Uterus (tissue), 3 donors: ENCODE measurements at regions not wholly inside any gene's neighbourhood (a gene's known extent, or its start where the extent isn't known, plus 50 kb on each side); places are given as distances from the start of the nearest gene placed in this dataset.
"Not testable (repeated sequence)": the region's sequence is repeated elsewhere in the genome, so short reads cannot be mapped to it uniquely, and the experiment has no call there.

ENCODE experiments used
- DNase-seq, 2 donors: peaks; one replicate each; pipeline ENCODE4 v3.0.0-alpha.2; 2019 to 2020
- H3K27ac ChIP-seq, 2 donors: fragments of 200-600 bp; sonication (generic); 1 replicate in 1 of 2; 2 replicates in 1 of 2; pipeline ENCODE4 v1.5.1; 2016 to 2018
- H3K27me3 ChIP-seq, 2 donors: fragments of 200-600 bp; sonication (generic); one replicate each; pipeline ENCODE4 v1.5.1; 2018 to 2019; ENCODE audit warnings: control low read depth in 1 of 2
- H3K36me3 ChIP-seq, 2 donors: fragments of 200-600 bp; sonication (generic); one replicate each; pipeline ENCODE4 v1.5.1; 2019; ENCODE audit warnings: control low read depth in 1 of 2
- H3K4me1 ChIP-seq, 2 donors: fragments of 200-600 bp; sonication (generic); one replicate each; pipeline ENCODE4 v1.5.1; 2018 to 2019; ENCODE audit warnings: control low read depth in 1 of 2
- H3K4me3 ChIP-seq, 2 donors: fragments of 200-600 bp; sonication (generic); 1 replicate in 1 of 2; 2 replicates in 1 of 2; pipeline ENCODE4 v1.5.1; 2018 to 2019; ENCODE audit warnings: mild to moderate bottlenecking in 1 of 2
- H3K9me3 ChIP-seq, 2 donors: fragments of 200-600 bp; sonication (generic); one replicate each; pipeline ENCODE4 v1.5.1; 2019; ENCODE audit warnings: control low read depth in 1 of 2
- POLR2A ChIP-seq, 2 donors: fragments of 450-650 bp; IDR thresholded peaks; one replicate each; pipeline ENCODE4 v1.6.1; 2016; ENCODE audit warnings: antibody characterized with exemption in 2 of 2, mild to moderate bottlenecking in 1 of 2, moderate library complexity in 1 of 2
- intact Hi-C: fragments of 100-400 bp; cut with DNase I; formaldehyde crosslinking; loops from one replicate; pipeline ENCODE4 v1.15.1; 2023; ENCODE audit warnings: low total_unique reads
- TF ChIP-seq, protein P1 (sequence below), 4 experiments: fragments of 200-600 bp in 2 of 4; fragments of 450-650 bp in 2 of 4; sonication (generic) in 2 of 4; IDR thresholded peaks; one replicate each; pipeline ENCODE4 v1.5.1; 2016 to 2019; ENCODE audit warnings: antibody characterized with exemption in 4 of 4, mild to moderate bottlenecking in 2 of 4, moderate library complexity in 1 of 4
- donor health status: DM: yes; HTN: yes; CAD: no.

DNA sequence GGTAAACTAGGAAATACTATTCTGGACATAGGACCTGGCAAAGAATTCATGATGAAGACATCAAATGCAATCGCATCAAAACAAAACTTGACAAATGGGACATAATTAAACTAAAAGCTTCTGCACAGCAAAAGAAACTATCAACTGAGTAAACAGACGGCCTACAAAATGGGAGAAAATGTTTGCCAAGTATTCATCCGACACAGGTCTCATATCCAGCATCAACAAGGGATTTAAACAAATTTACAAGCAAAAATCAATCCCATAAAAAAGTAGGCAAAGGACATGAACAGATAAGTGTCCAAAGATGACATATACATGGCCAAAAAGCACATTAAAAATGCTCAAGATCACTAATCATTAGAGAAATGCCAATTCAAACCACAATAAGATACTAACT is 1088.9 kb downstream of the NAALADL2 start:
- H3K4me1 ChIP-seq: no peaks in the 10 kb centered on the region
- intact Hi-C loops: no loop called here
- no peaks in the 10 kb centered on the region for H3K27me3 ChIP-seq
- TF ChIP-seq, protein P1, sequence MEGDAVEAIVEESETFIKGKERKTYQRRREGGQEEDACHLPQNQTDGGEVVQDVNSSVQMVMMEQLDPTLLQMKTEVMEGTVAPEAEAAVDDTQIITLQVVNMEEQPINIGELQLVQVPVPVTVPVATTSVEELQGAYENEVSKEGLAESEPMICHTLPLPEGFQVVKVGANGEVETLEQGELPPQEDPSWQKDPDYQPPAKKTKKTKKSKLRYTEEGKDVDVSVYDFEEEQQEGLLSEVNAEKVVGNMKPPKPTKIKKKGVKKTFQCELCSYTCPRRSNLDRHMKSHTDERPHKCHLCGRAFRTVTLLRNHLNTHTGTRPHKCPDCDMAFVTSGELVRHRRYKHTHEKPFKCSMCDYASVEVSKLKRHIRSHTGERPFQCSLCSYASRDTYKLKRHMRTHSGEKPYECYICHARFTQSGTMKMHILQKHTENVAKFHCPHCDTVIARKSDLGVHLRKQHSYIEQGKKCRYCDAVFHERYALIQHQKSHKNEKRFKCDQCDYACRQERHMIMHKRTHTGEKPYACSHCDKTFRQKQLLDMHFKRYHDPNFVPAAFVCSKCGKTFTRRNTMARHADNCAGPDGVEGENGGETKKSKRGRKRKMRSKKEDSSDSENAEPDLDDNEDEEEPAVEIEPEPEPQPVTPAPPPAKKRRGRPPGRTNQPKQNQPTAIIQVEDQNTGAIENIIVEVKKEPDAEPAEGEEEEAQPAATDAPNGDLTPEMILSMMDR (IDR thresholded peaks at IDR 0.05): no peak
- no peak for TF ChIP-seq POLR2A (IDR thresholded peaks at IDR 0.05)
- no peaks in the 10 kb centered on the region for H3K36me3 ChIP-seq
- H3K9me3 ChIP-seq: no peaks in the 10 kb centered on the region
- no peak overlapping the region for H3K4me3 ChIP-seq
- DNase-seq: no peak
- no peak overlapping the region for H3K27ac ChIP-seq

DNA sequence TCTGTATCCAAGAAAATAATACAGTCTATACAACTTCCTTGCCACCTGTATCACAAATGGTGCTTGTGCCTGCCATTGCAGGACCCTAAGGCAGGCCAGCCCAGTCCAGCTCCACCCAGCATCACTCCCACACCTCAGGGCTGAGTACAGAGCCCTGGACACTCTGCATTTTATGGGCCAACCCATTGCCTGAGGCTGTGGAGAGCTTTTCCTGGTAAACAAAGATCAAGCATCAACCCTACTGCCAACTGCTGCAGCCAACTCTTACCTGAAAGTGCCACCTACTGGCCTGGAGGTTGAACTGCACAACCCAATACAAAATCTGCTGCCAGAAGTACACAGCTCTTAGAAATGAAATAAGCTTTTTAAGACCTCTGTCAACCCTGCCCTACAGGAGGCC is 1082.2 kb downstream of the NAALADL2 start:
- H3K27ac ChIP-seq: no peak overlapping the region
- intact Hi-C loops: no loop called here
- no peaks in the 10 kb centered on the region for H3K4me1 ChIP-seq
- no peak for TF ChIP-seq POLR2A (IDR thresholded peaks at IDR 0.05)
- TF ChIP-seq, protein P1 (IDR thresholded peaks at IDR 0.05): no peak
- no peaks in the 10 kb centered on the region for H3K9me3 ChIP-seq
- H3K36me3 ChIP-seq: no peaks in the 10 kb centered on the region
- DNase-seq: no peak
- no peaks in the 10 kb centered on the region for H3K27me3 ChIP-seq
- no peak overlapping the region for H3K4me3 ChIP-seq

DNA sequence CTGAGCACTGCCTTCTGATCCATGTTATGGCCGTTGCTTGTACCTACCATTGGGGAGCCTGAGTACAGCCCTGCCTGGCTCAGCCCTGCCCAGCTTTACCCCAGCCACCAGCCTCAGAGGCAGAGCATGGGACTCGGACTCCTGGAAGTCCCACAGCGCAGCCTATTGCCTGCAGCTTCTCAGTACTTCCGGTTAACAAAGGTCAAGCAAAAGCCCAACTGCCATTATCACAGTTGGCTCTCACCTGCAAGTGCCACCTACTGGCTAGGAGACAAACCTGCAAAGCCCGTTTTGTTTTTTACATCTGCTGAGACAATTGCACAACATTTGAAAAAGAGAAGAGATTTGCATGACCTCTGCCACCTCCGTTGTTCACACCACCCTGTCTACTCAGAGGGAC is 1081.7 kb downstream of the NAALADL2 start:
- Histone ChIP-seq H3K9me3 (no peaks in the 10 kb centered on the region), H3K36me3 (no peaks in the 10 kb centered on the region), H3K27ac (no peak overlapping the region), H3K27me3 (no peaks in the 10 kb centered on the region), H3K4me1 (no peaks in the 10 kb centered on the region), H3K4me3 (no peak overlapping the region)
- intact Hi-C loops: no loop called here
- no peak for TF ChIP-seq POLR2A (IDR thresholded peaks at IDR 0.05)
- TF ChIP-seq, protein P1 (IDR thresholded peaks at IDR 0.05): no peak
- no peak for DNase-seq

DNA sequence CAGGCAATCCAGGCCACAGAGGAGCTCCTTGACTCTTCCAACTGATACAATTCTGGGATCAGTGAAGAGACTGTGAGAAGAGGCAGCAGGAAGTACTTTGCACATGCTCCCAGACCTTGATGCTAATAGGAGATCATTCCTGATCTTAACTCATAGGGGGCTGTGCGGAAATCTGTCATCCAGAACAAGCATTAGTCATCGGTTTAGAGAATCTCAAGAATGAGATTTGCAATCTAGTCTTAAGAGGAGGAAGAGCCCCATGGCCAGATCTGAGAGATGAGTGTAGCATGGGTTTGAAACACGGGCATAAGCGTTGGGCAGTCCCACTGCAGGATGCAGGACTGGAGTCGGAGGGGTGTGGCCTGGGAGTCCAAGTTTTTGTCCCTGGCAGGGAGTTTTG is 1081.1 kb downstream of the NAALADL2 start:
- no peak for TF ChIP-seq POLR2A (IDR thresholded peaks at IDR 0.05)
- TF ChIP-seq, protein P1 (IDR thresholded peaks at IDR 0.05): no peak
- DNase-seq: no peak
- Histone ChIP-seq H3K27me3 (no peaks in the 10 kb centered on the region), H3K4me1 (no peaks in the 10 kb centered on the region), H3K9me3 (no peaks in the 10 kb centered on the region), H3K4me3 (no peak overlapping the region), H3K27ac (no peak overlapping the region), H3K36me3 (no peaks in the 10 kb centered on the region)
- intact Hi-C loops: no loop called here

DNA sequence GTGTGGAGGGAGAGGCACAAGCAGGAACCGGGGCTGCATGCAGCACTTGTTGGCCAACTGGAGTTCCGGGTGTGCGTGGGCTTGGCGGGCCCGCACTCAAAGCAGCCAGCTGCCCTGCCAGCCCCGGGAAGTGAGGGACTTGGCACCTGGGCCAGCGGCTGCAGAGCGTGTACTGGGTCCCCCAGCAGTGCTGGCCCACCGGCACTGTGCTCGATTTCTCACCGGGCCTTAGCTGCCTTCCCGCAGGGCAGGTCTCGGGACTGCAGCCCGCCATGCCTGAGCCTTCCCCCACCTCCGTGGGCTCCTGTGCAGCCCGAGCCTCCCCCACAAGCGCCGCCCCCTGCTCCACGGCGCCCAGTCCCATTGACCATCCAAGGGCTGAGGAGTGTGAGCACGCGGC is 1078.2 kb downstream of the NAALADL2 start:
- H3K27ac ChIP-seq, H3K4me3 ChIP-seq, H3K9me3 ChIP-seq, DNase-seq, H3K36me3 ChIP-seq, H3K27me3 ChIP-seq, intact Hi-C loops, H3K4me1 ChIP-seq: not testable (repeated sequence)

DNA sequence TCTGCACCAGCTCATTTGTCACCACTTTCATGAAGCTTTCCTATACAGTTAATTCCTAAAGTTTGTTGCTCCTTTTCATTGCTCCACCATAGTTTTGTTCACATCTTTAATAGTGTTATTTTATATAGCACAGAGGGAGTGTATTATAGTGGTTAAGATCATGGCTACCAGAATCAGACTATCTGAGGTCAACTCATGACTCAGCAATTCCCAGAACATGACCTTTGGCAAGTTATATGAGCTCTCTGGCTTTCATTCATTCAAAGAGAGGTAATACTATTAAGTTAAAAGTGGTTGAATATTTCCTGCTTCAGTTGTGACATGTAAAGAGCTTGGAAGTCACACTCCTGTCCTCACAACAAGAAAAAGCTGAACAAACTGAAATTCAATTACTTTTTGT is 1073.5 kb downstream of the NAALADL2 start:
- DNase-seq: no peak
- Histone ChIP-seq H3K36me3 (no peaks in the 10 kb centered on the region), H3K4me3 (no peak overlapping the region), H3K9me3 (no peaks in the 10 kb centered on the region), H3K27me3 (no peaks in the 10 kb centered on the region), H3K27ac (no peak overlapping the region), H3K4me1 (peaks cover 0 to 4% of the 10 kb centered on the region in 2 donors)
- intact Hi-C loops: no loop called here
- TF ChIP-seq POLR2A (IDR thresholded peaks at IDR 0.05): no peak
- TF ChIP-seq, protein P1 (IDR thresholded peaks at IDR 0.05): no peak
